Pancreas (tissue), 10 donors: ENCODE measurements at regions not wholly inside any gene's neighbourhood (a gene's known extent, or its start where the extent isn't known, plus 50 kb on each side); places are given as distances from the start of the nearest gene placed in this dataset.

Source experiments
- ATAC-seq, 4 donors: fragments of 200-7000 bp; cut with Tn5 transposase; one replicate each; pipeline versions ENCODE4 v1.8.0 to v1.9.1; 2020; ENCODE audit warnings: mild to moderate bottlenecking in 4 of 4, moderate library complexity in 4 of 4
- DNase-seq, 6 donors: peaks; one replicate each; pipeline ENCODE4 v3.0.0-alpha.2; 2020
- FAIRE-seq: peaks from 2 replicates; lab custom pipeline; 2012; peaks lifted over from hg19 to GRCh38; lab: Jason Lieb, UNC
- H3K27ac ChIP-seq, 4 donors: fragments of 200-600 bp; sonication (generic); 1 replicate in 3 of 4; 2 replicates in 1 of 4; pipeline versions ENCODE4 v1.5.0 to v1.8.0; 2020
- H3K27me3 ChIP-seq, 4 donors: fragments of 200-600 bp; one replicate each; pipeline ENCODE4 v1.8.0; 2021
- H3K36me3 ChIP-seq, 3 donors: fragments of 200-600 bp; sonication (generic) in 1 of 3; one replicate each; pipeline versions ENCODE4 v1.5.0 to v1.8.0; 2020 to 2021
- H3K4me1 ChIP-seq, 3 donors: fragments of 200-600 bp; one replicate each; pipeline ENCODE4 v1.8.0; 2021
- H3K4me3 ChIP-seq, 4 donors: fragments of 200-600 bp; sonication (generic) in 2 of 4; one replicate each; pipeline versions ENCODE4 v1.5.0 to v1.8.0; 2020 to 2021
- H3K9me3 ChIP-seq, 4 donors: fragments of 200-600 bp; one replicate each; pipeline ENCODE4 v1.8.0; 2021
- CTCF ChIP-seq, 4 donors: fragments of 200-600 bp; sonication (generic) in 3 of 4; IDR thresholded peaks; one replicate each; pipeline versions ENCODE4 v1.5.0 to v1.8.0; 2021; ENCODE audit warnings: antibody characterized with exemption in 4 of 4
- WGBS, 2 donors: extraction: QIAGEN DNeasy Blood & Tissue Kit; methylation state at CpG; one replicate each; pipeline ENCODE4 v1.1.7; 2013; 5-methylcytosine and 5-hydroxymethylcytosine counted together
- intact Hi-C, 3 donors: fragments of 100-400 bp; cut with DNase I; formaldehyde crosslinking; loops; one replicate each; pipeline versions ENCODE4 v1.11.1 to v1.14.2; 2022
- donor health status: healthy with polysubstance abuse.
- donor health status: DM: no; HTN: no; CAD: no; lungs with moderate emphysema.
- donor health status: DM: no; HTN: no; CAD: no.
- donor health status: control.
- donor health status: control.
- donor health status: Bipolar disorder and iron deficiency.
- donor health status: DM: yes; HTN: yes; CAD: no.
- donor health status: DM: no; HTN: no; CAD: no.
- donor health status: DM: no; HTN: no; CAD: no.
- donor health status: DM: yes; HTN: yes; CAD: no.

DNA sequence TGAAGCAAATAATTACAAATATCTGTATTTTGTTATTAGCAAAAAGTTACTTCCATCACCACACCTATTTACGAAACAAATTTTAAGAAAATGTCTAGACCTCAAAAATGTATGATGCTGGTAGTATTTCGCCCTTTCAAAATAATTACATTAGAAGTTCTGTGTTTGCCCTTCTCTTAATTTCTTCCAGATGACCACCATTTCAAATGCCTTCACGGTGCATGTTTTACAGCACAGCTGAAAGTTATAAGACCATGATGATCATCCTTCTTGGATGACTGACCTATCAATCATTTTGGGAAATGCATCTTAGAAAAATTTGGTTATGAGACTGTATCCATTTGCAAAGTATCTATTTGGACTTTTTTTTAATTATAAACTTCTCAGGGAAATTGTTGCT lies 390.8 kb downstream of the SLITRK6 start:
- no peak for FAIRE-seq
- no peak for TF ChIP-seq CTCF (IDR thresholded peaks at IDR 0.05)
- WGBS, 2 donors: 60 to 75% methylated on average over 3 of the region's 3 CpGs

GRCh38 chr13:85406269-85406975 lies 392.8 kb downstream of the SLITRK6 start:
- Histone ChIP-seq H3K4me3 (no peak overlapping the region), H3K27me3 (no peaks in the 10 kb centered on the region), H3K27ac (no peak overlapping the region), H3K4me1 (no peaks in the 10 kb centered on the region), H3K36me3 (no peaks in the 10 kb centered on the region), H3K9me3 (no peaks in the 10 kb centered on the region)
- DNase-seq (no peak), ATAC-seq (no peak), FAIRE-seq (no peak)
- intact Hi-C loops: no loop called here
- TF ChIP-seq CTCF (IDR thresholded peaks at IDR 0.05): no peak
- WGBS, 2 donors: 67 to 79% methylated on average over 5 of the region's 5 CpGs

More for the DNA sequence above, 390.8 kb downstream of the SLITRK6 start:
- no peaks in the 10 kb centered on the region for H3K36me3 ChIP-seq
- H3K4me1 ChIP-seq: no peaks in the 10 kb centered on the region
- no peaks in the 10 kb centered on the region for H3K9me3 ChIP-seq
- H3K4me3 ChIP-seq: no peak overlapping the region
- H3K27me3 ChIP-seq: no peaks in the 10 kb centered on the region
- intact Hi-C loops: no loop called here
- ATAC-seq: no peak
- no peak overlapping the region for H3K27ac ChIP-seq
- DNase-seq: no peak

DNA sequence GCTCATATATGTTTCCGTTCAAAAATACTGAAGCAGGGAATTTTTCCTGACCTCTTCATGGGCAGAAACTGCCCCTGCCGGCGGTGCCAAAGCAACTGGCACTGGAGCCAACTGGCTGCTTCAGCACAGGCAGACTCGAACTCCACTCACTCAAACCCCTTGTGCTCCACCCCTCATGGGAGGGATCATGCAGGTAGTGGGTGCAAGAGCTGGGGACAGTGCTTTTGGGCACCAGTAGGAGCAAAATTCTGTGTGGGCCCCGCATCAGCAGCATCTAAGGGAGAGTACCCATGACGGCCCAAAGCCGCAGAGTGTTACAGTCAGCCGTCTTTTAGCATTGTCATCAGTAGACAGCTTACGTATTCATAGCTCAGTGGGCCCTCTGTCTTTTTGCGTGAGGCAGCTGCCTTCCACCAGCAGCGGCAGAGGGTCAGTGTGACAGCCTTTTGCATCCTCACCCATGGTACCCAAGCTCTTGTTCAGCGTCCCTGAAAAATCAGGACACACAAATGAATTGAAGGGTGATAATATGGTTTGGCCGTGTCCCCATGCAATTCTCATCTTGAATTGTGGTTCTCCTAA lies 393.8 kb downstream of the SLITRK6 start:
- Histone ChIP-seq H3K4me1 (no peaks in the 10 kb centered on the region), H3K36me3 (no peaks in the 10 kb centered on the region), H3K27me3 (no peaks in the 10 kb centered on the region), H3K9me3 (no peaks in the 10 kb centered on the region), H3K27ac (no peak overlapping the region), H3K4me3 (no peak overlapping the region)
- no peak for ATAC-seq
- no peak for FAIRE-seq
- 69 to 79% methylated on average over 13 of the region's 13 CpGs for WGBS, 2 donors
- intact Hi-C loops: no loop called here
- peak in 1 of 6 donors; percentile 24 for DNase-seq
- no peak for TF ChIP-seq CTCF (IDR thresholded peaks at IDR 0.05)

- H3K36me3 ChIP-seq: no peaks in the 10 kb centered on the region
- no peaks in the 10 kb centered on the region for H3K27me3 ChIP-seq
- DNase-seq (no peak), ATAC-seq (no peak), FAIRE-seq (no peak)
- no peaks in the 10 kb centered on the region for H3K9me3 ChIP-seq
- TF ChIP-seq CTCF (IDR thresholded peaks at IDR 0.05): no peak
- H3K4me3 ChIP-seq: no peak overlapping the region
- no peak overlapping the region for H3K27ac ChIP-seq
- intact Hi-C loops: no loop called here
- 8 to 9% methylated on average over 3 of the region's 3 CpGs for WGBS, 2 donors
- H3K4me1 ChIP-seq: no peaks in the 10 kb centered on the region
Measured at GRCh38 chr13:85386424-85386823, 412.8 kb downstream of the SLITRK6 start.

DNA sequence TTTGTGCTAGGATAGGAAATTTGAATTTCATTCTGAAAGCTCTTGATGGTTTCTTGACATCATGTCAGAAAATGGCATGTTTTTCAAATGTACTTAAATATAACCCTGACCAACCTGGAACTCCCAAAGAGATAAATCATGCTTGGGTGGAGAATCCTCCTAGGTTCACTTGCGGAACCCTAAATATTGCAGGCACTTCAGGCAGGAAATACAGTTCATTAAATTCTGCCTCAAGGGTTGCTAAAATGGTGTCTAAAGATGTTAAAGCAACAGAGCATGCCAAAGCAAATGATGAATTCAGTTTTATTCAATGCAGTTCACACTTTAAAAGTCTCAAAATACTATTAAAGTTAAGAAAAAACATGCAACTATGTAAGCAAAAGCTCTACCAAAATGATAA lies 415.9 kb downstream of the SLITRK6 start:
- H3K27me3 ChIP-seq: no peaks in the 10 kb centered on the region
- no peak for FAIRE-seq
- H3K4me3 ChIP-seq: no peak overlapping the region
- intact Hi-C loops: no loop called here
- H3K36me3 ChIP-seq: no peaks in the 10 kb centered on the region
- 75 to 88% methylated on average over 1 of the region's 1 CpG for WGBS, 2 donors
- TF ChIP-seq CTCF (IDR thresholded peaks at IDR 0.05): no peak
- H3K27ac ChIP-seq: no peak overlapping the region
- no peaks in the 10 kb centered on the region for H3K9me3 ChIP-seq
- no peak for DNase-seq
- ATAC-seq: no peak
- H3K4me1 ChIP-seq: no peaks in the 10 kb centered on the region
